Endothelial cell of umbilical vein (primary cell): ENCODE measurements at regions not wholly inside any gene's neighbourhood (a gene's known extent, or its start where the extent isn't known, plus 50 kb on each side); places are given as distances from the start of the nearest gene placed in this dataset.

Experiments used
- BruUV-seq: library from RNA; stranded (reverse); fragments of 400-500 nt; replicated peaks from 2 replicates; lab custom pipeline; 2021; lab: Mats Ljungman, UMichigan
- CTCF ChIA-PET: fragments of 300-600, 350-600 bp; sonication (Branson Sonifier 250); formaldehyde crosslinking; loops from one replicate; lab custom pipeline; 2021; ENCODE audit warnings: antibody characterized with exemption, inconsistent platforms; lab: Charles Lee
- POLR2A ChIA-PET: fragments of 300-600, 350-600 bp; sonication (Branson Sonifier 250); formaldehyde crosslinking; loops from one replicate; lab custom pipeline; 2021; ENCODE audit warnings: antibody characterized with exemption, inconsistent platforms; lab: Charles Lee
- DNase-seq: peaks from one replicate; pipeline ENCODE4 v3.0.0-alpha.2; 2011; ENCODE audit warnings: low read depth, low spot score
- FAIRE-seq: peaks from 2 replicates; lab custom pipeline; 2011; peaks lifted over from hg19 to GRCh38; lab: Jason Lieb, UNC
- H2AFZ ChIP-seq: 2 replicates; pipeline ENCODE4 v1.6.0; 2012; ENCODE audit warnings: low read depth, low read length, control low read depth, inconsistent platforms
- H3K27ac ChIP-seq: 2 replicates; pipeline ENCODE4 v1.5.1; 2011; ENCODE audit warnings: low read depth, mild to moderate bottlenecking, control low read depth, low read length, moderate library complexity; ENCODE audit not compliant: insufficient read depth
- H3K27me3 ChIP-seq, 2 experiments: 2 replicates each; pipeline versions ENCODE4 v1.6.0 to v1.6.1; 2011; ENCODE audit warnings: low read length in 2 of 2, mixed read lengths in 1 of 2; ENCODE audit not compliant: control insufficient read depth in 2 of 2, insufficient read depth in 2 of 2
- H3K36me3 ChIP-seq, 2 experiments: 2 replicates in 1 of 2; 3 replicates in 1 of 2; pipeline ENCODE4 v1.5.1; 2011; ENCODE audit warnings: low read length in 2 of 2, mild to moderate bottlenecking in 1 of 2, moderate library complexity in 1 of 2; ENCODE audit not compliant: control insufficient read depth in 2 of 2, insufficient read depth in 2 of 2; ENCODE audit errors: extremely low read depth in 1 of 2
- H3K4me1 ChIP-seq: 3 replicates; pipeline ENCODE4 v1.5.1; 2011; ENCODE audit warnings: mild to moderate bottlenecking, low read length; ENCODE audit not compliant: control insufficient read depth, insufficient read depth; ENCODE audit errors: extremely low read depth
- H3K4me2 ChIP-seq: 2 replicates; pipeline ENCODE4 v1.6.1; 2011; ENCODE audit warnings: low read length, control low read depth, mixed read lengths; ENCODE audit not compliant: insufficient read depth
- H3K4me3 ChIP-seq, 3 experiments: fragments of 200-600 bp in 1 of 3; sonication (generic), shearing (Covaris generic) in 1 of 3; replicated peaks in 1 of 3; 2 replicates each; pipeline ENCODE4 v1.5.1; 2011 to 2016; ENCODE audit warnings: control low read depth in 3 of 3, low read length in 3 of 3, mild to moderate bottlenecking in 2 of 3, inconsistent platforms in 1 of 3, low read depth in 1 of 3, moderate library complexity in 1 of 3; ENCODE audit not compliant: insufficient read depth in 1 of 3
- H3K79me2 ChIP-seq: 2 replicates; pipeline ENCODE4 v1.6.0; 2012; ENCODE audit warnings: low read length, inconsistent platforms; ENCODE audit not compliant: control insufficient read depth, insufficient read depth
- H3K9ac ChIP-seq: replicated peaks from 2 replicates; pipeline ENCODE3; 2011; ENCODE audit warnings: low read length, control low read depth; ENCODE audit not compliant: insufficient read depth; ENCODE audit errors: extremely low read depth
- H3K9me1 ChIP-seq: replicated peaks from 3 replicates; pipeline ENCODE4 v1.6.0; 2011; ENCODE audit warnings: mild to moderate bottlenecking, low read length; ENCODE audit not compliant: control insufficient read depth, insufficient read depth; ENCODE audit errors: extremely low read depth
- H3K9me3 ChIP-seq: replicated peaks from 2 replicates; pipeline ENCODE4 v1.5.1; 2012; ENCODE audit warnings: low read length, inconsistent platforms; ENCODE audit not compliant: control insufficient read depth, insufficient read depth
- H4K20me1 ChIP-seq: replicated peaks from 2 replicates; pipeline ENCODE3; 2011; ENCODE audit warnings: mild to moderate bottlenecking, low read length; ENCODE audit not compliant: control insufficient read depth, insufficient read depth; ENCODE audit errors: extremely low read depth
- EZH2 ChIP-seq: IDR thresholded peaks from 2 replicates; pipeline ENCODE4 v1.6.1; 2012; ENCODE audit warnings: borderline replicate concordance, low read depth, mild to moderate bottlenecking, moderate library complexity, low read length, inconsistent platforms; ENCODE audit not compliant: severe bottlenecking
- FOS ChIP-seq: IDR thresholded peaks from 2 replicates; pipeline ENCODE4 v1.6.1; 2011; ENCODE audit warnings: mild to moderate bottlenecking, low read length, moderate library complexity, borderline replicate concordance; ENCODE audit not compliant: insufficient read depth
- GATA2 ChIP-seq: IDR thresholded peaks from 2 replicates; pipeline ENCODE4 v1.7.0; 2011; ENCODE audit warnings: low read depth, mild to moderate bottlenecking, moderate library complexity, mixed read lengths, low read length; ENCODE audit not compliant: insufficient read length, insufficient read depth
- JUN ChIP-seq: IDR thresholded peaks from 2 replicates; pipeline ENCODE4 v1.6.1; 2011; ENCODE audit warnings: borderline replicate concordance, low read depth; ENCODE audit not compliant: insufficient read length, insufficient read depth
- MYC ChIP-seq: IDR thresholded peaks from one replicate; pipeline ENCODE4 v1.6.1; 2011; ENCODE audit warnings: mild to moderate bottlenecking, low read depth, low read length
- POLR2A ChIP-seq: IDR thresholded peaks from 2 replicates; pipeline ENCODE4 v1.6.1; 2012; ENCODE audit warnings: low read depth, mild to moderate bottlenecking, control low read depth, low read length
- POLR2AphosphoS5 ChIP-seq: IDR thresholded peaks from 2 replicates; pipeline ENCODE4 v1.6.1; 2012; ENCODE audit warnings: low read depth, mild to moderate bottlenecking, control low read depth, low read length, moderate library complexity; ENCODE audit not compliant: insufficient read depth
- dilution Hi-C: fragments of 300-500 bp; cut with MboI; formaldehyde crosslinking; loops from one replicate; pipeline ENCODE4 v1.15.0; 2019; ENCODE audit warnings: low sequenced_read_pairs; ENCODE audit not compliant: extremely low pct_ligation_motif_present
- intact Hi-C: fragments of 100-400 bp; cut with micrococcal nuclease; formaldehyde crosslinking; loops from one replicate; pipeline ENCODE4 v1.10.0; 2022
- TF ChIP-seq, protein P1 (sequence below), 2 donors: IDR thresholded peaks; 1 replicate in 1 of 2; 2 replicates in 1 of 2; pipeline ENCODE4 v1.5.1; 2011; ENCODE audit warnings: low read length in 2 of 2, mild to moderate bottlenecking in 2 of 2, moderate library complexity in 2 of 2, control low read depth in 1 of 2, inconsistent platforms in 1 of 2, low read depth in 1 of 2; ENCODE audit not compliant: insufficient read depth in 1 of 2; ENCODE audit errors: extremely low read depth in 1 of 2
- TF ChIP-seq, protein P2 (sequence below): IDR thresholded peaks from 2 replicates; pipeline ENCODE4 v1.6.1; 2011; ENCODE audit not compliant: insufficient read depth, insufficient read length

DNA sequence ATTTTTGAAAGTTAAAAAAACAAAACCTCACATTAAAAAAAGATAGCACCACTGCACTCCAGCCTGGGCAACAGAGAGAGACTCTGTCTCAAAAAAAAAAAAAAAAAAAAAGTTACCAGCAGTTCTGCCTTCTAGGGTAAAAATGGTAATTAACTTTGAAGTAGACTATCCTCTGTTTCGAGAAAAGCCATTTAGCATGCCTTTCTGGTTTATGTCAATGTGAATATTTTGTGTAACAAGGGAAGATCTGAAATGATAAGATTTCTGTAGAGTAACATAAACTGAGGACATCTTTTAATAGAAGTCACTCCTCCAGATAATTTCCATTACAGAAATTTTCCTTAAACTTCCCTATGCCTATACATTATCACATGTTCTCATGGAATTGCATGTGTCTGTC is 203.2 kb upstream of the GAP43 start:
- Histone ChIP-seq H3K9ac (no peak overlapping the region), H3K9me3 (no peaks in the 10 kb centered on the region), H3K27ac (no peak overlapping the region), H3K4me3 (no peak overlapping the region), H3K27me3 (peaks cover 0 to 4% of the 10 kb centered on the region in 2 experiments), H2AFZ (no peak overlapping the region), H3K4me2 (no peak overlapping the region), H3K9me1 (no peaks in the 10 kb centered on the region), H3K36me3 (no peaks in the 10 kb centered on the region), H4K20me1 (no peaks in the 10 kb centered on the region), H3K4me1 (no peaks in the 10 kb centered on the region), H3K79me2 (no peaks in the 10 kb centered on the region)
- no peak for DNase-seq
- TF ChIP-seq, protein P1, sequence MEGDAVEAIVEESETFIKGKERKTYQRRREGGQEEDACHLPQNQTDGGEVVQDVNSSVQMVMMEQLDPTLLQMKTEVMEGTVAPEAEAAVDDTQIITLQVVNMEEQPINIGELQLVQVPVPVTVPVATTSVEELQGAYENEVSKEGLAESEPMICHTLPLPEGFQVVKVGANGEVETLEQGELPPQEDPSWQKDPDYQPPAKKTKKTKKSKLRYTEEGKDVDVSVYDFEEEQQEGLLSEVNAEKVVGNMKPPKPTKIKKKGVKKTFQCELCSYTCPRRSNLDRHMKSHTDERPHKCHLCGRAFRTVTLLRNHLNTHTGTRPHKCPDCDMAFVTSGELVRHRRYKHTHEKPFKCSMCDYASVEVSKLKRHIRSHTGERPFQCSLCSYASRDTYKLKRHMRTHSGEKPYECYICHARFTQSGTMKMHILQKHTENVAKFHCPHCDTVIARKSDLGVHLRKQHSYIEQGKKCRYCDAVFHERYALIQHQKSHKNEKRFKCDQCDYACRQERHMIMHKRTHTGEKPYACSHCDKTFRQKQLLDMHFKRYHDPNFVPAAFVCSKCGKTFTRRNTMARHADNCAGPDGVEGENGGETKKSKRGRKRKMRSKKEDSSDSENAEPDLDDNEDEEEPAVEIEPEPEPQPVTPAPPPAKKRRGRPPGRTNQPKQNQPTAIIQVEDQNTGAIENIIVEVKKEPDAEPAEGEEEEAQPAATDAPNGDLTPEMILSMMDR (IDR thresholded peaks at IDR 0.05; ENCODE audit: extremely low read depth in 1 of 2, insufficient read depth in 1 of 2, low read depth in 1 of 2, low read length in 2 of 2), result no peak
- TF ChIP-seq EZH2 (no peak), FOS (no peak), GATA2 (no peak), POLR2AphosphoS5 (no peak), MYC (no peak), JUN (no peak), POLR2A (no peak)
- TF ChIP-seq, protein P2, sequence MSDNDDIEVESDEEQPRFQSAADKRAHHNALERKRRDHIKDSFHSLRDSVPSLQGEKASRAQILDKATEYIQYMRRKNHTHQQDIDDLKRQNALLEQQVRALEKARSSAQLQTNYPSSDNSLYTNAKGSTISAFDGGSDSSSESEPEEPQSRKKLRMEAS, result no peak
- BruUV-seq, result no TSS peak
- ChIA-PET POLR2A (no interaction called here), CTCF (no interaction called here)
- intact Hi-C loops (no loop called here), dilution Hi-C loops (no loop called here)
- no peak for FAIRE-seq
